Neural crest cell (in vitro differentiated cells): ENCODE measurements at regions not wholly inside any gene's neighbourhood (a gene's known extent, or its start where the extent isn't known, plus 50 kb on each side); places are given as distances from the start of the nearest gene placed in this dataset.

Experiments used
- DNase-seq: peaks from one replicate; pipeline ENCODE4 v3.0.0; 2021; ENCODE audit warnings: low read depth, mixed read lengths, low spot score
- H3K27ac Mint-ChIP-seq: one replicate; pipeline ENCODE4 v1.8.0; 2021; ENCODE audit warnings: mild to moderate bottlenecking, mixed read lengths; ENCODE audit not compliant: unreplicated experiment
- H3K27me3 Mint-ChIP-seq: 2 replicates; pipeline ENCODE4 v1.8.0; 2021; ENCODE audit warnings: low read depth, mild to moderate bottlenecking, mixed read lengths
- H3K36me3 Mint-ChIP-seq: 2 replicates; pipeline ENCODE4 v1.8.0; 2021; ENCODE audit warnings: low read depth, mild to moderate bottlenecking, mixed read lengths
- H3K4me1 Mint-ChIP-seq: 2 replicates; pipeline ENCODE4 v1.8.0; 2021; ENCODE audit warnings: mixed read lengths
- H3K4me3 Mint-ChIP-seq: one replicate; pipeline ENCODE4 v1.8.0; 2021; ENCODE audit warnings: mild to moderate bottlenecking, mixed read lengths
- H3K9me3 Mint-ChIP-seq: 2 replicates; pipeline ENCODE4 v1.8.0; 2021; ENCODE audit warnings: mixed read lengths
- CTCF ChIP-seq: fragments of 200-600 bp; sonication (generic); conservative IDR thresholded peaks from 2 replicates; pipeline ENCODE4 v1.5.0; 2021; ENCODE audit warnings: antibody characterized with exemption, mild to moderate bottlenecking

- no peak overlapping the region for H3K27ac Mint-ChIP-seq
- no peaks in the 10 kb centered on the region for H3K36me3 Mint-ChIP-seq
- DNase-seq, result no peak
- H3K9me3 Mint-ChIP-seq, result peaks cover 7% of the 10 kb centered on the region
- TF ChIP-seq CTCF, result no peak
- peaks cover 28% of the 10 kb centered on the region for H3K4me1 Mint-ChIP-seq
- H3K27me3 Mint-ChIP-seq, result no peaks in the 10 kb centered on the region
- no peak overlapping the region for H3K4me3 Mint-ChIP-seq
Measured at GRCh38 chr3:65186268-65186667, 498.5 kb upstream of the ADAMTS9 start.

- no peak overlapping the region for H3K4me3 Mint-ChIP-seq
- H3K36me3 Mint-ChIP-seq, result no peaks in the 10 kb centered on the region
- H3K4me1 Mint-ChIP-seq, result peaks cover 10% of the 10 kb centered on the region
- no peaks in the 10 kb centered on the region for H3K27me3 Mint-ChIP-seq
- H3K9me3 Mint-ChIP-seq, result peaks cover 3% of the 10 kb centered on the region
- no peak for TF ChIP-seq CTCF
- H3K27ac Mint-ChIP-seq, result no peak overlapping the region
- no peak for DNase-seq
Measured at GRCh38 chr3:65182682-65183081, 494.9 kb upstream of the ADAMTS9 start.

DNA sequence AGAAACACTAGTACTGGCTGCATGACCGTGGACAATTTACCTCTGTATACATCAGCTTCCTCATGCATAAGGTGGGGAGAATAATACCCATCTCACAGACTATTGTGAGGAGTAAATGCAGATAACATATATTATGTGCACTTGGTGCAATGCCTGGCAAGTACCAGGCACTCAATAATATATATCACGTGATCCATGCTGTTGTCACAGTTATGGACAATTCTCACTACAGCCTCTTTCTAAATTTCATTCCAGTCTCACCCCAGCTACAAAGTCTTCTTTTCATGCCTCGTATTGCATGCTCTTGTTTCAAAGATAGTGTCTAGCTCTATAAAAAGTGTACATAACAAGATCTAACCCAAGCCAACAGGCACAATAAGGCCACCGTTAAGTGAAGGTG, 494.3 kb upstream of the ADAMTS9 start:
- no peaks in the 10 kb centered on the region for H3K36me3 Mint-ChIP-seq
- no peak for DNase-seq
- H3K4me3 Mint-ChIP-seq, result no peak overlapping the region
- H3K27ac Mint-ChIP-seq, result no peak overlapping the region
- TF ChIP-seq CTCF, result no peak
- H3K27me3 Mint-ChIP-seq, result no peaks in the 10 kb centered on the region
- peaks cover 10% of the 10 kb centered on the region for H3K4me1 Mint-ChIP-seq
- peaks cover 3% of the 10 kb centered on the region for H3K9me3 Mint-ChIP-seq

GRCh38 chr3:65181391-65181871, 493.6 kb upstream of the ADAMTS9 start:
- DNase-seq, result no peak
- Mint-ChIP-seq H3K4me1 (peaks cover 10% of the 10 kb centered on the region), H3K36me3 (no peaks in the 10 kb centered on the region), H3K9me3 (no peaks in the 10 kb centered on the region), H3K4me3 (no peak overlapping the region), H3K27ac (no peak overlapping the region), H3K27me3 (no peaks in the 10 kb centered on the region)
- TF ChIP-seq CTCF, result no peak

DNA sequence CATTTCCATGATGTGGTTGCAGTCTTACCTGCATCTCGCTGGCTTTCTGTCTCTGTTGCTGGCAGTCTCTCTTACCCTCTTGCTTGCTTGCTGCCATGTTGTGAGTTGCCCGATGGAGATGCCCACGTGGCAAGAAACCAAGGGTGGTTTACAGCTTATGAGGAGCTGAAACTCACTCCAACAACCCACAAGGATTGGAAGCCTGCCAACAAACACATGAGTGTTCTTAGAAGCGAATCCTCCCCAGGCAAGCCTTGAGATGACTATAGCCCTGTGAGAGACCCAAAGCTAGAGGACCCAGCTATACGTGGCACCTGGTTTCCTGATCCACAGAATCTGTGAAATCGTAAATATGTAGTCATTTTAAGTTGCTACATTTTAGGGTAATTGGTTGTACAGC, 490.9 kb upstream of the ADAMTS9 start:
- peaks cover 15% of the 10 kb centered on the region for H3K4me1 Mint-ChIP-seq
- no peak overlapping the region for H3K4me3 Mint-ChIP-seq
- no peaks in the 10 kb centered on the region for H3K27me3 Mint-ChIP-seq
- H3K27ac Mint-ChIP-seq, result no peak overlapping the region
- no peak for DNase-seq
- H3K36me3 Mint-ChIP-seq, result no peaks in the 10 kb centered on the region
- H3K9me3 Mint-ChIP-seq, result no peaks in the 10 kb centered on the region
- no peak for TF ChIP-seq CTCF

GRCh38 chr3:65177960-65178376, 490.2 kb upstream of the ADAMTS9 start:
- Mint-ChIP-seq H3K4me1 (peaks cover 15% of the 10 kb centered on the region), H3K27ac (no peak overlapping the region), H3K36me3 (no peaks in the 10 kb centered on the region), H3K4me3 (no peak overlapping the region), H3K27me3 (no peaks in the 10 kb centered on the region), H3K9me3 (no peaks in the 10 kb centered on the region)
- no peak for TF ChIP-seq CTCF
- no peak for DNase-seq
